Caco-2 (cell line): ENCODE measurements at regions not wholly inside any gene's neighbourhood (a gene's known extent, or its start where the extent isn't known, plus 50 kb on each side); places are given as distances from the start of the nearest gene placed in this dataset.

Experiments
- BruUV-seq: library from RNA; stranded (reverse); fragments of 400-500 nt; replicated peaks from 2 replicates; lab custom pipeline; 2021; lab: Mats Ljungman, UMichigan
- CTCF ChIA-PET: fragments of 300-600 bp; sonication (Branson Sonifier 250); formaldehyde crosslinking; loops from one replicate; lab custom pipeline; 2022; ENCODE audit warnings: antibody characterized with exemption; lab: Charles Lee
- POLR2A ChIA-PET: fragments of 300-600 bp; sonication (Branson Sonifier 250); formaldehyde crosslinking; loops from one replicate; lab custom pipeline; 2022; ENCODE audit warnings: antibody characterized with exemption; lab: Charles Lee
- DNase-seq, 2 experiments: peaks; one replicate each; pipeline versions ENCODE4 v3.0.0 to v3.0.0-alpha.2; 2020 to 2022
- H3K27me3 ChIP-seq: replicated peaks from 2 replicates; pipeline ENCODE4 v1.6.0; 2011; ENCODE audit warnings: low read length; ENCODE audit not compliant: control insufficient read depth, insufficient read depth
- H3K36me3 ChIP-seq: 2 replicates; pipeline ENCODE4 v1.5.1; 2011; ENCODE audit warnings: low read length; ENCODE audit not compliant: control insufficient read depth, insufficient read depth
- H3K4me1 ChIP-seq: fragments of 250-450 bp; sonication (Bioruptor Pico); 2 replicates; pipeline ENCODE4 v1.5.1; 2020; ENCODE audit warnings: mild to moderate bottlenecking
- H3K4me3 ChIP-seq: 2 replicates; pipeline ENCODE4 v1.5.1; 2011; ENCODE audit warnings: low read depth, mild to moderate bottlenecking, control low read depth, low read length
- H3K9me3 ChIP-seq: fragments of 250-450 bp; sonication (Bioruptor Pico); 2 replicates; pipeline ENCODE4 v1.5.1; 2020; ENCODE audit warnings: mild to moderate bottlenecking, moderate library complexity
- H3K27ac Mint-ChIP-seq: one replicate; pipeline ENCODE4 v1.8.0; 2022; ENCODE audit warnings: mixed read lengths; ENCODE audit not compliant: unreplicated experiment
- H3K27me3 Mint-ChIP-seq: one replicate; pipeline ENCODE4 v1.8.0; 2022; ENCODE audit warnings: mixed read lengths; ENCODE audit not compliant: insufficient read depth, unreplicated experiment
- H3K36me3 Mint-ChIP-seq: one replicate; pipeline ENCODE4 v1.8.0; 2022; ENCODE audit warnings: mild to moderate bottlenecking, mixed read lengths; ENCODE audit not compliant: insufficient read depth, unreplicated experiment
- H3K4me1 Mint-ChIP-seq: one replicate; pipeline ENCODE4 v1.8.0; 2022; ENCODE audit warnings: low read depth, mixed read lengths; ENCODE audit not compliant: unreplicated experiment
- H3K4me3 Mint-ChIP-seq: one replicate; pipeline ENCODE4 v1.8.0; 2022; ENCODE audit warnings: mild to moderate bottlenecking, moderate library complexity, mixed read lengths; ENCODE audit not compliant: unreplicated experiment
- H3K9me3 Mint-ChIP-seq: one replicate; pipeline ENCODE4 v1.8.0; 2022; ENCODE audit warnings: mixed read lengths; ENCODE audit not compliant: unreplicated experiment
- intact Hi-C: fragments of 100-400 bp; cut with micrococcal nuclease; formaldehyde crosslinking; loops from one replicate; pipeline ENCODE4 v1.10.0; 2022; ENCODE audit not compliant: unreplicated experiment
- TF ChIP-seq, protein P1 (sequence below), 2 experiments: fragments of 200-600 bp in 1 of 2; IDR thresholded peaks; 1 replicate in 1 of 2; 2 replicates in 1 of 2; pipeline versions ENCODE4 v1.5.1 to v1.8.0; 2011 to 2022; ENCODE audit warnings: antibody characterized with exemption in 1 of 2, control low read depth in 1 of 2, inconsistent platforms in 1 of 2, low read depth in 1 of 2, low read length in 1 of 2, mild to moderate bottlenecking in 1 of 2, moderate library complexity in 1 of 2; ENCODE audit not compliant: insufficient read depth in 1 of 2, severe bottlenecking in 1 of 2, unreplicated experiment in 1 of 2

DNA sequence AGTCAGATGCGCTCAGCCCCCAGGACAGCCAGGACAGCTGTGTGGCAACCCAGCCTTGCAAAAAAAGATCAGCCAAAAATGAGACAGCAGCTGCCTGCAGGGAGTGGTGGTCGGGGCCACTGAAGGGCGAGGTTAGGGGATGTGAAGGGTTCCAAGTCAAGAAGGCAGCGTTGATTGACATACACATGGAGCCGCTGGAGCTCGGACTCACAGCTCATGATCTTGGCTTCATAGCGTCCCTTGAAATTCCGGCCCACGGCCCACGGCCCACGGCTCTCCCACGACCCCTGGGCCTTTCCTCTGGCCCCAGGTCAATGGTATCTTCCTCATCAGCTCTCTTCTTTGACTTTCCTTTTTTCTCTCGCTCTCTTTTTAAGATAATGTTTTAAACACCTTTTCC is 390.0 kb upstream of the IRX4 start:
- Mint-ChIP-seq H3K27ac (no peak overlapping the region), H3K9me3 (no peaks in the 10 kb centered on the region), H3K4me3 (no peak overlapping the region), H3K4me1 (no peaks in the 10 kb centered on the region), H3K27me3 (peaks cover 11% of the 10 kb centered on the region), H3K36me3 (no peaks in the 10 kb centered on the region)
- Histone ChIP-seq H3K27me3 (no peaks in the 10 kb centered on the region), H3K36me3 (no peaks in the 10 kb centered on the region), H3K9me3 (no peaks in the 10 kb centered on the region), H3K4me3 (no peak overlapping the region), H3K4me1 (no peaks in the 10 kb centered on the region)
- POLR2A ChIA-PET, result no interaction called here
- intact Hi-C loops, result no loop called here
- no TSS peak for BruUV-seq
- TF ChIP-seq, protein P1, sequence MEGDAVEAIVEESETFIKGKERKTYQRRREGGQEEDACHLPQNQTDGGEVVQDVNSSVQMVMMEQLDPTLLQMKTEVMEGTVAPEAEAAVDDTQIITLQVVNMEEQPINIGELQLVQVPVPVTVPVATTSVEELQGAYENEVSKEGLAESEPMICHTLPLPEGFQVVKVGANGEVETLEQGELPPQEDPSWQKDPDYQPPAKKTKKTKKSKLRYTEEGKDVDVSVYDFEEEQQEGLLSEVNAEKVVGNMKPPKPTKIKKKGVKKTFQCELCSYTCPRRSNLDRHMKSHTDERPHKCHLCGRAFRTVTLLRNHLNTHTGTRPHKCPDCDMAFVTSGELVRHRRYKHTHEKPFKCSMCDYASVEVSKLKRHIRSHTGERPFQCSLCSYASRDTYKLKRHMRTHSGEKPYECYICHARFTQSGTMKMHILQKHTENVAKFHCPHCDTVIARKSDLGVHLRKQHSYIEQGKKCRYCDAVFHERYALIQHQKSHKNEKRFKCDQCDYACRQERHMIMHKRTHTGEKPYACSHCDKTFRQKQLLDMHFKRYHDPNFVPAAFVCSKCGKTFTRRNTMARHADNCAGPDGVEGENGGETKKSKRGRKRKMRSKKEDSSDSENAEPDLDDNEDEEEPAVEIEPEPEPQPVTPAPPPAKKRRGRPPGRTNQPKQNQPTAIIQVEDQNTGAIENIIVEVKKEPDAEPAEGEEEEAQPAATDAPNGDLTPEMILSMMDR (IDR thresholded peaks at IDR 0.05; ENCODE audit: insufficient read depth in 1 of 2, low read depth in 1 of 2, low read length in 1 of 2, severe bottlenecking in 1 of 2, unreplicated experiment in 1 of 2), result no peak
- CTCF ChIA-PET, result no interaction called here
- DNase-seq, result no peak

DNA sequence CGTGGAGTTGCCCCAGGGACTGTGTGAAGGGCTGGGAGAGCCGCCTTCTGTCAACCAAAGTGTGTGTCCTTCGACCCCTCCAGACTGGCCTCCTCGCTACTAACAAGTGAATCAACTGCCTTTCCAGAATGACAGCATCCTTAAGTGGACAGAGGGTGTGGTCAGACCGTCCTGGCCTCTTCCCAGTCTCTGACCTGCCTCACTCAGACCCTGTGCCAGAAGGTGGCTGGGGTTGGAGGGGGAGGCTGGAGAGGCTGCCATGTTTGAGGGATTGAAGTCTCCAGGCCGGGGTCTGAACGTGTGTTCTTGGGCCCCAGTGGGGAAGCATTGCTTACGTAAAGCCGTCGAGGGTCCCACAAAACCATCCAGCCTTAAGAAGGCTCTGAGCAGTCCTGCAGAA is 389.3 kb upstream of the IRX4 start:
- ChIA-PET CTCF (no interaction called here), POLR2A (no interaction called here)
- H3K36me3 ChIP-seq, result no peaks in the 10 kb centered on the region
- TF ChIP-seq, protein P1 (IDR thresholded peaks at IDR 0.05; ENCODE audit: insufficient read depth in 1 of 2, low read depth in 1 of 2, low read length in 1 of 2, severe bottlenecking in 1 of 2, unreplicated experiment in 1 of 2), result no peak
- H3K4me3 ChIP-seq, result no peak overlapping the region
- intact Hi-C loops, result no loop called here
- H3K4me1 ChIP-seq, result no peaks in the 10 kb centered on the region
- no peak overlapping the region for H3K27ac Mint-ChIP-seq
- H3K9me3 ChIP-seq, result no peaks in the 10 kb centered on the region
- H3K27me3 Mint-ChIP-seq, result peaks cover 14% of the 10 kb centered on the region
- no peaks in the 10 kb centered on the region for H3K36me3 Mint-ChIP-seq
- DNase-seq, result no peak
- H3K9me3 Mint-ChIP-seq, result no peaks in the 10 kb centered on the region
- no peak overlapping the region for H3K4me3 Mint-ChIP-seq
- H3K4me1 Mint-ChIP-seq, result no peaks in the 10 kb centered on the region
- no TSS peak for BruUV-seq
- H3K27me3 ChIP-seq, result no peaks in the 10 kb centered on the region

DNA sequence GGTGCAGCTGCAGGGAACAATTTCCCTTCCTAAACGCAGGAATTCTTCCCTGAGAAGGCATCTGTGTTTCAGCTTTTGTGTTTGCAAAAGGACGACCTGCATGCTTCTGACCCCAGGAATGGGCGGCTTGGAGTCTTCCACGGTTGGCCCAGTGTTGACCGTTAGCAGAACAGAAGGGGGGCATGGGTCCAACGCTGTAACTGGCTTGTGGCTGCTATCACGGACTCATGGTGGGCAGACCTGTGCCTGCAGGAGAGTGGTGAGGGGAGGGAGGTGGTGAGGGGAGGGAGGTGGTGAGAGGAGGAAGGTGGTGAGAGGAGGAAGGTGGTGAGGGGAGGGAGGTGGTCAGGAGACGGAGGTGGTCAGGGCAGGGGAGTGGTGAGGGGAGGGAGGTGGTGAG is 388.6 kb upstream of the IRX4 start:
- POLR2A ChIA-PET, result no interaction called here
- H3K4me3 Mint-ChIP-seq, result no peak overlapping the region
- Histone ChIP-seq H3K27me3 (no peaks in the 10 kb centered on the region), H3K4me1 (no peaks in the 10 kb centered on the region), H3K9me3 (no peaks in the 10 kb centered on the region), H3K4me3 (no peak overlapping the region), H3K36me3 (no peaks in the 10 kb centered on the region)
- no peaks in the 10 kb centered on the region for H3K4me1 Mint-ChIP-seq
- CTCF ChIA-PET, result no interaction called here
- no TSS peak for BruUV-seq
- DNase-seq, result no peak
- no peaks in the 10 kb centered on the region for H3K36me3 Mint-ChIP-seq
- intact Hi-C loops, result no loop called here
- peaks cover 14% of the 10 kb centered on the region for H3K27me3 Mint-ChIP-seq
- no peak overlapping the region for H3K27ac Mint-ChIP-seq
- TF ChIP-seq, protein P1 (IDR thresholded peaks at IDR 0.05; ENCODE audit: insufficient read depth in 1 of 2, low read depth in 1 of 2, low read length in 1 of 2, severe bottlenecking in 1 of 2, unreplicated experiment in 1 of 2), result no peak
- no peaks in the 10 kb centered on the region for H3K9me3 Mint-ChIP-seq
